GM04503 (cell line): ENCODE measurements at regions not wholly inside any gene's neighbourhood (a gene's known extent, or its start where the extent isn't known, plus 50 kb on each side); places are given as distances from the start of the nearest gene placed in this dataset.

ENCODE experiments used
- DNase-seq: peaks from one replicate; pipeline ENCODE4 v3.0.0-alpha.2; 2012; ENCODE audit warnings: low read depth

- DNase-seq, result no peak
Measured at GRCh38 chr2:150903055-150903454, 358.6 kb downstream of the RBM43 start.

- no peak for DNase-seq
Measured at GRCh38 chr2:150900913-150901312, 360.8 kb downstream of the RBM43 start.

DNA sequence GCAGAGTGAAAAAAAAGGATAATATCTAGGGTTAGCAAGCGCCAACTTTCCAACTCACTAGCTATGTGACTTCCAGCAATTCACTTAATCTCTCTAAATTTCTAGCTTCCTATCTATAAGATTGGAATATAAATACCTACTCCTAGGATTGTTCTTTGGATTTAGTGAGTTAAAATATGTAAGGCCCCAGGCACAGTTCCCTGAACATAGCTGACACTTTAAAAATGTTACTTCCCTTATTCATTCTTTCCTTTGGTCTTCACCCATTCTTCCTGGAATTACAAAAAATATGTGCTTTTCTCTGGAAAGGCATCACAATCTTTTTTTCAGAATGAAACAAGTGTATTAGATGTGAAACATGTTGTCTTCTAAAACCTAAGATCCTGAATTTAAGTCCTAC lies 365.7 kb downstream of the RBM43 start:
- DNase-seq, result no peak

- no peak for DNase-seq
Measured at GRCh38 chr2:150889141-150889540, 372.5 kb downstream of the RBM43 start.

DNA sequence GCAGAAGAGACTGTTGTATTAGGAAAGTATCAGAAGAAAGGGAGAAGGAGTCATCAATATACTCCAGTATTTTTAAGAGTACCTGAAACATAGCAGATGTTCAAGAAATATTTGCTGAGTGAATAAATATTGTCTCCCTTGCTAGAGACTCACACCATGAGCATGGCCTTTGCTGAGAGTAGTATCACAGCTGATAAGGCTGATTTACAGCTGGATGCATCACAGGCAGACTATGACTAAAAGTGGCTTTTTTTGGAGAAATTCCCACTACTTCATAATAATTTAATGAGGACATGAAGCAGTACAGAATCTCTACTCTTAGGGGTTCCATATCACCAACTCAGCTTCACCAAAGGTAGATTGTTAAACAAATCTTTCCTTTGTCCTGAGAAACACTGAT lies 373.3 kb downstream of the RBM43 start:
- DNase-seq, result no peak

DNA sequence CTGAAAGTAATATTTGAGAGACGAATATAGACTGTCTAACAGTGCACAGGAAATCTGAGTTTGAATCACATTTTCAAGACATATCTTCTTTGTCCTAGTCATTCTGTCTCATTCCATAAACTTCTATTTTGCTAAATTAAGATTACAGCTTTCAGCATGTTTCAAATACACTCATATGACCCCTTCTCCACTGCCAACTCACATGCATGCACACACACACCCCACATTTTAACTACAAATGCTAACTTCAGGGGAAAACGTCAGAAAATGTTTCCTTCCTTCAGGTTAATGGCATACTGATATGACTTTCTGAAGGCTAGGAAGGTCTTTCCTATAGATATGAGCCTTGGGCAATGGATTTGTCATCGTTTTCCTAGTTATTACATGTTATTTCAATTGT lies 373.7 kb downstream of the RBM43 start:
- DNase-seq, result no peak

- DNase-seq, result no peak
Measured at GRCh38 chr2:150885774-150886386, 375.8 kb downstream of the RBM43 start.

GRCh38 chr2:150885236-150885635 lies 376.4 kb downstream of the RBM43 start:
- DNase-seq, result no peak

GRCh38 chr2:150883613-150883895 lies 378.1 kb downstream of the RBM43 start:
- no peak for DNase-seq

DNA sequence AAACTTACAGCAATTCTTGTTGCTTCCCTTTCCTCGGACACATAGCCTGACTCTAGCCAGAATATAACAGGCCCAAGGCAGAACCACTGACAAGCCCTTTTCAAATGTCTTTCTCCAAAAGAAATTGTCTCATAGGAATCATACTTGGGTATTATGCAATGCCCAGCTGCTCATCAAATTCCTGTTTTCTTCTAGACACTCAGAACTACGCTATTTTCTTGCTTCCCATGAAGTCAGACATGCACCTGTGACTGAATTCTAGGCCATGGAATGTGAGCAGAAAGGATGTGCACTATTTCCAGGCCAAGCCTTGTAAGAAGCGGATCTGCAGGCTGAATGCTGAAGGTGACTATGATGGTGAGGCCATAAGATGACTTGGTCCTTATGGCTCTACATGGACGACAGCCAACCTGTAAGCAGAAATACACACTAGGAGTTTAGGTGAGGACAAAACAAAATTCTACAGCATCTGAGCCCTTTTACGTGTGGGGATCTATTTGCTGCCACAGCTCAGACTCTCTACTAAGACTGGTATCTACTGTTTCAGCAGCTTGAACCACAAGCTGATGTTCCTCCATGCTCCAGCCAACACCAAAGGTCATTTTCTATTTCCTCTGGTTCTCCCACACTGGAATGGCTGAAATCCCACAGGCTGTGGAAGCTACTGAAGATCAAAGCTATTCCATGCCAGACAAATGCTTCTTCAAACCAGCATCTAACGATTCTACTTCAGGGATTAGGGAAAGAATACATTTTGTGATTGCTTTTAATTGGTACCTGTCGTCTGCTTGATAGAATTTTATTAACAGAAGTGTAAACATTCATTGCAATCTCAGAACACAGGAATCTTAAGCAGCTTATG lies 378.7 kb downstream of the RBM43 start:
- no peak for DNase-seq

GRCh38 chr2:150880986-150881385 lies 380.7 kb downstream of the RBM43 start:
- no peak for DNase-seq

- no peak for DNase-seq
Measured at GRCh38 chr2:150878356-150878755, 383.3 kb downstream of the RBM43 start.

DNA sequence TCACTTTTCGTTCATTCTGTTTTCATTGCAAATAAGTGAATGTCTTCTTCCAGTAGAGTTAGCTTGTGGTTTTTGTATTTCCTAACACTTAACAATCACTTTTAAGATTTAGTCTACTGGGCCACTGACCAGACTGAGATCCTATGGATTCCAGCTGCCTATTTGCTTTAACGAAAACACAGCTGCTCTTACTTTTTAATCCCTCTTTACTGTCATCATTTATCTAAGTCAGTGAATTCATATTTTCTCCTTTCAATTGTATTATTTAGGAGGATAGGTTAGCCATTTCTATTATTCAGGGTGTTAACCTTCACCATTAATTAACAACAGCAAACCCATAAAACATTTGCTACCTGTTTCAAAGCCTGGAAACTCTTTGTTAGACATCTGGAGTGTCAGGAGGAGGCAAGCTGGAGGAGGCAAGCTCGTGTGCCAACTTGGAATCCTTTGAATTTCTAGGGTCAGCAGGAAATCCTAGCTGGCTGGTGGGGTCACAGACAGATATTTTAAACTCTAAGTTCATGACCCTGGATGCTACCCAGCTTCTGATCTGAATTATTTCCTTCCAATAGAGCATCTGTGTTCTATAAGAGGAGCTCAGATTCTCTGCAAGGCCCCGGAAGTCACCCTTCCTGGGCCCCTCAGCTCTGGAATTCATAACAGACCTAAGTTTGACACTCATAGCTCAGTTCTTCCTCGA lies 385.3 kb downstream of the RBM43 start:
- no peak for DNase-seq

GRCh38 chr2:150873396-150873772 lies 385.9 kb upstream of the RND3 start:
- DNase-seq, result no peak

GRCh38 chr2:150872756-150873395 lies 385.4 kb upstream of the RND3 start:
- DNase-seq, result no peak

- DNase-seq, result no peak
Measured at GRCh38 chr2:150866431-150866830, 379.0 kb upstream of the RND3 start.

- DNase-seq, result no peak
Measured at GRCh38 chr2:150863691-150864090, 376.2 kb upstream of the RND3 start.

DNA sequence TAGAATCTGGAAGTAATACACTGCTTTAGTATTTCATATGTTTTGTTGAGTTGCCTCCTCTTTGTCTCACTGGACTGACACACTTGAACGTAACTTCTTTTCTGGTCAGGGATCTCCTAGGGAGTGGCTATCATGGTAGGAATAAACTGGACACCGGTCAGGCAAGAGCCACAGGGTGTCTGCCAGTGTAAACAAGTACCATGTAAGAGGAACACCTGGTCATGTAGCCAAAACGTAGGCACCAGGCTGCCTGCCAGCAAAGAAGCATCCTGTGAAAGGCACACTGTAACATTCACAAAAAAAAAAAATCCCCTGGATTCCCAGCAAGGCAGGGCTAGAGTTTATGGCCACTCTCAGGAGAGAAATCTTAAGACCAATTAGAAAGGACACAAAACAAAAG lies 372.8 kb upstream of the RND3 start:
- no peak for DNase-seq

GRCh38 chr2:150859877-150860276 lies 372.4 kb upstream of the RND3 start:
- no peak for DNase-seq

GRCh38 chr2:150859162-150859561 lies 371.7 kb upstream of the RND3 start:
- no peak for DNase-seq

GRCh38 chr2:150858382-150858781 lies 370.9 kb upstream of the RND3 start:
- DNase-seq, result no peak

- DNase-seq, result no peak
Measured at GRCh38 chr2:150856596-150857281, 369.3 kb upstream of the RND3 start.
